HK-2 (cell line): ENCODE measurements at regions not wholly inside any gene's neighbourhood (a gene's known extent, or its start where the extent isn't known, plus 50 kb on each side); places are given as distances from the start of the nearest gene placed in this dataset.
A peak's percentile ranks its signal among the peaks of the same experiment; 100 is the strongest.
"Not testable (repeated sequence)": the region's sequence is repeated elsewhere in the genome, so short reads cannot be mapped to it uniquely, and the experiment has no call there.

Experiments
- DNase-seq: peaks from one replicate; pipeline ENCODE4 v3.0.0-alpha.2; 2018; ENCODE audit not compliant: unreplicated experiment

- no peak for DNase-seq
Measured at GRCh38 chr20:56872620-56873458, 243.7 kb downstream of the TFAP2C start.

GRCh38 chr20:56873836-56874235 lies 244.7 kb downstream of the TFAP2C start:
- DNase-seq, result no peak

GRCh38 chr20:56875052-56875659 lies 246.1 kb downstream of the TFAP2C start:
- peak; percentile 56 for DNase-seq

- DNase-seq, result no peak
Measured at GRCh38 chr20:56875803-56876202, 246.7 kb downstream of the TFAP2C start.

GRCh38 chr20:56885521-56885920 lies 256.4 kb downstream of the TFAP2C start:
- DNase-seq, result no peak

- no peak for DNase-seq
Measured at GRCh38 chr20:56890011-56890410, 260.9 kb downstream of the TFAP2C start.

GRCh38 chr20:56893226-56893917 lies 264.3 kb downstream of the TFAP2C start:
- no peak for DNase-seq

GRCh38 chr20:56896447-56896846 lies 267.3 kb downstream of the TFAP2C start:
- no peak for DNase-seq

GRCh38 chr20:56897318-56897957 lies 268.3 kb downstream of the TFAP2C start:
- DNase-seq, result no peak

- no peak for DNase-seq
Measured at GRCh38 chr20:56897958-56898349, 268.8 kb downstream of the TFAP2C start.

- DNase-seq, result no peak
Measured at GRCh38 chr20:56899506-56899905, 270.4 kb downstream of the TFAP2C start.

- DNase-seq, result no peak
Measured at GRCh38 chr20:56900252-56900651, 271.1 kb downstream of the TFAP2C start.

- no peak for DNase-seq
Measured at GRCh38 chr20:56903421-56903820, 274.3 kb downstream of the TFAP2C start.

GRCh38 chr20:56903858-56904257 lies 274.8 kb downstream of the TFAP2C start:
- no peak for DNase-seq

GRCh38 chr20:56909918-56910714 lies 281.0 kb downstream of the TFAP2C start:
- DNase-seq, result no peak

- no peak for DNase-seq
Measured at GRCh38 chr20:56911946-56912345, 282.8 kb downstream of the TFAP2C start.

GRCh38 chr20:56914532-56914931 lies 285.4 kb downstream of the TFAP2C start:
- DNase-seq, result no peak

- no peak for DNase-seq
Measured at GRCh38 chr20:56916345-56916622, 287.2 kb downstream of the TFAP2C start.

- DNase-seq, result not testable (repeated sequence)
Measured at GRCh38 chr20:56920041-56920440, 290.9 kb downstream of the TFAP2C start.

GRCh38 chr20:56922497-56922896 lies 293.4 kb downstream of the TFAP2C start:
- no peak for DNase-seq

- no peak for DNase-seq
Measured at GRCh38 chr20:56924292-56925081, 295.4 kb downstream of the TFAP2C start.
